ENCODE measurements at regions not wholly inside any gene's neighbourhood (a gene's known extent, or its start where the extent isn't known, plus 50 kb on each side); places are given as distances from the start of the nearest gene placed in this dataset.

DNA sequence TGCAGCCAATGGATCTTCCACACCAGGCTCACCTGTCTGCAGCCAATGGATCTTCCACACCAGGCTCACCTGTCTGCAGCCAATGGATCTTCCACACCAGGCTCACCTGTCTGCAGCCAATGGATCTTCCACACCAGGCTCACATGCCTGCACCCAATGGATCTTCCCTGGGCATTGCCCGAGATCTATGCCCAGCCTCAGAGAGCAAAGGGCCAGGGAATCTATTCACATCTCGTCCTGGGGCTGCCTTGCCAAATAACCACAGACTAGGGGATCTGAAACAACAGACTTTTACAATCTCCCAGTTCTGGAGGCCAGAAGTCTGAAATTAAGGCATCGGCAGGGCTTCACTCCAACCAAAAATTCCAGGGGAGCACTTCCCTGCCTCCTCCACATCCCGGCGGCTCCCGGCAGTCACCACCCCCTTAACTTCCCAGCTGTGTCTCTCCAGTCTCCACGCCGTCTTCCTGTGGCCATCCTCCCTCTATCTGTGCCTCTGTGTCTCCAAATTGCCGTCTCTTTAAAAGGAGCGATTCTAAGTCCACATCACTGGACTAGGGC, 92.4 kb upstream of the PPP2R2D start:
- Histone ChIP-seq H3K9me3 (ENCODE audit: control insufficient read depth, insufficient read depth, low read length) (peaks cover 84% of the 10 kb centered on the region), H3K27me3 (ENCODE audit: control insufficient read depth, insufficient read depth, low read length) (no peaks in the 10 kb centered on the region), H3K27ac (ENCODE audit: low read depth, low read length) (no peak overlapping the region), H3K4me3 (ENCODE audit: low read depth, low read length) (no peak overlapping the region)
- TF ChIP-seq CTCF (IDR thresholded peaks at IDR 0.05; ENCODE audit: low read depth, low read length) = no peak
- POLR2A ChIA-PET = no interaction called here
- DNase-seq (ENCODE audit: low read depth, low spot score) = no peak
- CTCF ChIA-PET = no interaction called here

- Histone ChIP-seq H3K4me3 (ENCODE audit: low read depth, low read length) (no peak overlapping the region), H3K27ac (ENCODE audit: low read depth, low read length) (no peak overlapping the region), H3K27me3 (ENCODE audit: control insufficient read depth, insufficient read depth, low read length) (no peaks in the 10 kb centered on the region), H3K9me3 (ENCODE audit: control insufficient read depth, insufficient read depth, low read length) (peaks cover 81% of the 10 kb centered on the region)
- ChIA-PET CTCF (no interaction called here), POLR2A (no interaction called here)
- DNase-seq (ENCODE audit: low read depth, low spot score) = no peak
- TF ChIP-seq CTCF (IDR thresholded peaks at IDR 0.05; ENCODE audit: low read depth, low read length) = no peak
Observed at GRCh38 chr10:131810036-131810804, 90.6 kb upstream of the PPP2R2D start.

GRCh38 chr10:131810805-131811629, 89.8 kb upstream of the PPP2R2D start:
- Histone ChIP-seq H3K9me3 (ENCODE audit: control insufficient read depth, insufficient read depth, low read length) (peaks cover 84% of the 10 kb centered on the region), H3K27me3 (ENCODE audit: control insufficient read depth, insufficient read depth, low read length) (no peaks in the 10 kb centered on the region), H3K4me3 (ENCODE audit: low read depth, low read length) (no peak overlapping the region), H3K27ac (ENCODE audit: low read depth, low read length) (no peak overlapping the region)
- ChIA-PET POLR2A (no interaction called here), CTCF (no interaction called here)
- no peak for TF ChIP-seq CTCF (IDR thresholded peaks at IDR 0.05; ENCODE audit: low read depth, low read length)
- DNase-seq (ENCODE audit: low read depth, low spot score) = no peak

DNA sequence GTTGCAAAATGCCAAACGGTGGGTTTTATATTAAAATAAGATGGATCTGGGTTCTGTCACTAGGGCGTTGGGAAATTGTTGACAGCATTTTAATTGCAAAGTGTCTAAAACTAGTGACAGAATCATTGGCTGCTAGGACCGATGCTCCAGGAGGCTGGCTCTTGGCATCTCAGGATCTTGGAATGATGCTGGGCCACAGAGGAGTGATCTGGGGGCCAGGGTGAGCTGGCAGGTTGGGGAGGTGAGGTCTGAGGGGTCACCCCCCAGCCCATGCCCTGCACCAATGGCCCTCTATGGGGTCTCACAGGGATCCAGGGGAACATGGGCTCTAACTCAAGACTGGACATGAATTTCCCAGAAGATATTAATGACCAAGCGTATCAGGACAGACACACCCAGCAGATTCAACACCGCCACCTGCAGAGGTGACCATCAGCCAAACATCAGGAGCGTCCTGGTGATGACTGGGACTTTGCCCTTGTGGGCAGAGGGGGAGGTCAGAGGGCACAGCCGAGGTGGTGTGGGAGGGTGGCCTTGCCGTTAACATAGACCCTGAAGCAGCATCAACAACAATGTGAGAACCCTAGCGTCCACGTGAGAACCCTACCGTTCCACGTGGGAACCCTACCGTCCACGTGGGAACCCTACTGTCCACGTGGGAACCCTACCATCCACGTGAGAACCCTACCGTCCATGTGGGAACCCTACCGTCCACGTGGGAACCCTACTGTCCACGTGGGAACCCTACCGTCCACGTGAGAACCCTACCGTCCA, 89.0 kb upstream of the PPP2R2D start:
- Histone ChIP-seq H3K27me3 (ENCODE audit: control insufficient read depth, insufficient read depth, low read length) (no peaks in the 10 kb centered on the region), H3K9me3 (ENCODE audit: control insufficient read depth, insufficient read depth, low read length) (peaks cover 84% of the 10 kb centered on the region), H3K4me3 (ENCODE audit: low read depth, low read length) (no peak overlapping the region), H3K27ac (ENCODE audit: low read depth, low read length) (no peak overlapping the region)
- no peak for DNase-seq (ENCODE audit: low read depth, low spot score)
- no peak for TF ChIP-seq CTCF (IDR thresholded peaks at IDR 0.05; ENCODE audit: low read depth, low read length)
- CTCF ChIA-PET = no interaction called here
- POLR2A ChIA-PET = no interaction called here
